ENCODE measurements at regions not wholly inside any gene's neighbourhood (a gene's known extent, or its start where the extent isn't known, plus 50 kb on each side); places are given as distances from the start of the nearest gene placed in this dataset.

DNA sequence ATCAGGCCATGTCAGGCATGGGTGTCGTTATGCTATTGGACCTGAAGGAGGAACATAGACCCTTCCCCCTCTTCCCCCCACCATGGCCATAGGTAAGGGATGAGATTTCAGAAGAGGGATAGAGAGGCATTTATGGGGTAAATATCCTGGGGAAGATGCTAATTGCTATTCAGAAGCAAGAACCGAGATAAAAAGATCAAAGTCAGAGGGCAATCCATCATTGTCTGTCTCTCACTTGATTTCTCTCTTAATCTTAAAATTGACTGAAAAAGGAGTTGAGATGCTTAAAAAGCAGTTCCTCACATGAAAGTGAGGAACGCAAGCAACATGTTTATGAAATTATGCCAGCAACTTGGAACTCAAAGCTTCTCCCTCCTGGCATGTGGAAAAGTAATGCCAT, 212.0 kb downstream of the RPAP3 start:
- peaks cover 6% of the 10 kb centered on the region for H3K4me1 ChIP-seq (ENCODE audit: insufficient read depth)
- H3K27me3 ChIP-seq (replicated peaks; ENCODE audit: insufficient read depth): no peaks in the 10 kb centered on the region
- H3K4me3 ChIP-seq: no peak overlapping the region
- H3K4me2 ChIP-seq (ENCODE audit: unreplicated experiment): no peak overlapping the region
- H3K9me3 ChIP-seq (ENCODE audit: low read depth): no peaks in the 10 kb centered on the region
- no peak overlapping the region for H3K27ac ChIP-seq
- TF ChIP-seq EZH2phosphoT487 (IDR thresholded peaks at IDR 0.05; ENCODE audit: insufficient read depth, low read depth): no peak
- TF ChIP-seq EZH2 (IDR thresholded peaks at IDR 0.05; ENCODE audit: insufficient read depth, poor library complexity, severe bottlenecking): no peak
- H3K9ac ChIP-seq: no peak overlapping the region
- DNase-seq: no peak
- no peaks in the 10 kb centered on the region for H3K79me2 ChIP-seq (ENCODE audit: insufficient read depth)
- H3K36me3 ChIP-seq (ENCODE audit: low read depth): no peaks in the 10 kb centered on the region
- in situ Hi-C loops (cut with MboI): no loop called here
- peaks cover 9% of the 10 kb centered on the region; the same call in 1 of the 2 replicates for H3F3A ChIP-seq (ENCODE audit: insufficient read depth)
- WGBS, 2 experiments (ENCODE audit: low coverage in 1 of 2, low lambda C conversion rate in 2 of 2, missing lambda C conversion rate in 2 of 2): 43 to 57% methylated on average over 3 of the region's 3 CpGs
- no peaks in the 10 kb centered on the region for H4K20me1 ChIP-seq (ENCODE audit: insufficient read depth)
- H2AFZ ChIP-seq: no peak overlapping the region
- H3K9me2 ChIP-seq (ENCODE audit: insufficient read depth): no peaks in the 10 kb centered on the region

- in situ Hi-C loops (cut with MboI): no loop called here
- Histone ChIP-seq H3K36me3 (ENCODE audit: low read depth) (no peaks in the 10 kb centered on the region), H2AFZ (no peak overlapping the region), H3K4me1 (ENCODE audit: insufficient read depth) (peaks cover 6% of the 10 kb centered on the region), H3F3A (ENCODE audit: insufficient read depth) (peaks cover 9% of the 10 kb centered on the region; the same call in 1 of the 2 replicates), H3K9ac (no peak overlapping the region), H3K9me2 (ENCODE audit: insufficient read depth) (no peaks in the 10 kb centered on the region), H3K4me2 (ENCODE audit: unreplicated experiment) (no peak overlapping the region), H3K27ac (no peak overlapping the region), H3K27me3 (replicated peaks; ENCODE audit: insufficient read depth) (no peaks in the 10 kb centered on the region), H4K20me1 (ENCODE audit: insufficient read depth) (no peaks in the 10 kb centered on the region), H3K4me3 (no peak overlapping the region), H3K9me3 (ENCODE audit: low read depth) (no peaks in the 10 kb centered on the region), H3K79me2 (ENCODE audit: insufficient read depth) (no peaks in the 10 kb centered on the region)
- DNase-seq: peak; percentile 37
- TF ChIP-seq EZH2 (IDR thresholded peaks at IDR 0.05; ENCODE audit: insufficient read depth, poor library complexity, severe bottlenecking): no peak
- no peak for TF ChIP-seq EZH2phosphoT487 (IDR thresholded peaks at IDR 0.05; ENCODE audit: insufficient read depth, low read depth)
- WGBS, 2 experiments (ENCODE audit: low coverage in 1 of 2, low lambda C conversion rate in 2 of 2, missing lambda C conversion rate in 2 of 2): 63 to 65% methylated on average over 2 of the region's 2 CpGs
Measured at GRCh38 chr12:47491516-47492305, 214.1 kb downstream of the RPAP3 start.

DNA sequence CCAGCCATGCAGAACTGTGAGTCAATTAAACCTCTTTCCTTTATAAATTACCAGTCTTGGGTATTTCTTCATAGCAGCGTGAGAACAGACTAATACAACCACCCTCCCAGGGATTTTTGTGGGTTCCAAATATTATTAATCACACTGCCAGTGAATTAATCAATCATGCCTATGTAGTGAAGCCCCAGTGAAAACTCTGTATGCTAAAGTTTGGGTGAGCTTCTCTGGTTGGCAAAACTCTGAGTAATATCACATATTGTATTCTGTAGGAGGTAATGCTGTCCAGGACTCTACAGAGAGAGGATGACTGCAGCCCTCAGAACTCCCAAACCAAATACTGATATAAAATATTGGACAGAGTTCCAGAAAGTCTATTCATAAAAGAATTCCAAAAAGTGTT, 216.9 kb downstream of the RPAP3 start:
- Histone ChIP-seq H3K4me1 (ENCODE audit: insufficient read depth) (peaks cover 6% of the 10 kb centered on the region), H3K4me2 (ENCODE audit: unreplicated experiment) (peak overlapping the region; percentile 14), H3K27me3 (replicated peaks; ENCODE audit: insufficient read depth) (peaks cover 13% of the 10 kb centered on the region), H3K9ac (no peak overlapping the region), H2AFZ (no peak overlapping the region), H3K79me2 (ENCODE audit: insufficient read depth) (no peaks in the 10 kb centered on the region), H3K9me3 (ENCODE audit: low read depth) (no peaks in the 10 kb centered on the region), H3K9me2 (ENCODE audit: insufficient read depth) (no peaks in the 10 kb centered on the region), H3F3A (ENCODE audit: insufficient read depth) (peaks cover 9% of the 10 kb centered on the region; the same call in 1 of the 2 replicates), H3K4me3 (no peak overlapping the region), H3K27ac (no peak overlapping the region), H4K20me1 (ENCODE audit: insufficient read depth) (no peaks in the 10 kb centered on the region), H3K36me3 (ENCODE audit: low read depth) (no peaks in the 10 kb centered on the region)
- peak; percentile 38 for DNase-seq
- in situ Hi-C loops (cut with MboI): no loop called here
- TF ChIP-seq EZH2 (IDR thresholded peaks at IDR 0.05; ENCODE audit: insufficient read depth, poor library complexity, severe bottlenecking): no peak
- TF ChIP-seq EZH2phosphoT487 (IDR thresholded peaks at IDR 0.05; ENCODE audit: insufficient read depth, low read depth): no peak
- 55 to 71% methylated on average over 1 of the region's 1 CpG for WGBS, 2 experiments (ENCODE audit: low coverage in 1 of 2, low lambda C conversion rate in 2 of 2, missing lambda C conversion rate in 2 of 2)

DNA sequence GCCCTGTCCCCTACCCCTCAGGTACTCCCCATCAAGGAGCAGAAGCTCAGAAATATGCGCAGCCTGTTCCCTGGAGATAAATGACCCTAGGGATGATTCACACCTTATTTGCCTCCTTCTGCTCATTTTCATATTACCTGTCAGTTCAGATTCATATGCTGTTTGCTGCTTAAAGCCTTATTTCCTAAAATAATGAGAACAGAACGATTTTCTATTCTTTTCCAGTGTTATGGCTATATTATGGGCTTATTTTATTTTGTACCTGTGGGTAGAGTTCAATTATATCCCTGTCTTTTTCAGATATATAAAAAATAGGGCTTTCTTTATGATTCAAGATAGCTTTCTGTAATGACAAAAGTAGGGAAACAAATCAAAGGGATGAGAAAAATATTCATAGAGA, 224.8 kb downstream of the RPAP3 start:
- DNase-seq: no peak
- 50% methylated on average over 2 of the region's 2 CpGs for WGBS, 2 experiments (ENCODE audit: low coverage in 1 of 2, low lambda C conversion rate in 2 of 2, missing lambda C conversion rate in 2 of 2)
- no peak for TF ChIP-seq EZH2 (IDR thresholded peaks at IDR 0.05; ENCODE audit: insufficient read depth, poor library complexity, severe bottlenecking)
- Histone ChIP-seq H4K20me1 (ENCODE audit: insufficient read depth) (no peaks in the 10 kb centered on the region), H3F3A (ENCODE audit: insufficient read depth) (no peaks in the 10 kb centered on the region), H2AFZ (no peak overlapping the region), H3K27me3 (replicated peaks; ENCODE audit: insufficient read depth) (peaks cover 37% of the 10 kb centered on the region), H3K4me1 (ENCODE audit: insufficient read depth) (no peaks in the 10 kb centered on the region), H3K4me2 (ENCODE audit: unreplicated experiment) (no peak overlapping the region), H3K9ac (no peak overlapping the region), H3K27ac (no peak overlapping the region), H3K9me3 (ENCODE audit: low read depth) (no peaks in the 10 kb centered on the region), H3K4me3 (no peak overlapping the region), H3K9me2 (ENCODE audit: insufficient read depth) (no peaks in the 10 kb centered on the region), H3K36me3 (ENCODE audit: low read depth) (no peaks in the 10 kb centered on the region), H3K79me2 (ENCODE audit: insufficient read depth) (no peaks in the 10 kb centered on the region)
- in situ Hi-C loops (cut with MboI): no loop called here
